PC-9 (cell line): ENCODE measurements at regions not wholly inside any gene's neighbourhood (a gene's known extent, or its start where the extent isn't known, plus 50 kb on each side); places are given as distances from the start of the nearest gene placed in this dataset.

Experiments
- BruUV-seq: library from RNA; stranded (reverse); fragments of 400-500 nt; replicated peaks from 2 replicates; lab custom pipeline; 2021; lab: Mats Ljungman, UMichigan
- CTCF ChIA-PET: fragments of 300-600 bp; sonication (Branson Sonifier 250); formaldehyde crosslinking; loops from one replicate; lab custom pipeline; 2022; ENCODE audit warnings: antibody characterized with exemption; lab: Charles Lee
- POLR2A ChIA-PET: fragments of 300-600 bp; sonication (Branson Sonifier 250); formaldehyde crosslinking; loops from one replicate; lab custom pipeline; 2022; ENCODE audit warnings: antibody characterized with exemption; ENCODE audit not compliant: unreplicated experiment; lab: Charles Lee
- DNase-seq, 2 experiments: peaks; one replicate each; pipeline versions ENCODE4 v3.0.0 to v3.0.0-alpha.2; 2015 to 2022; ENCODE audit warnings: mixed read lengths in 1 of 2
- H2AFZ ChIP-seq: fragments of 200-600 bp; sonication (generic); 2 replicates; pipeline ENCODE4 v1.8.1; 2017; ENCODE audit warnings: antibody characterized with exemption
- H3F3A ChIP-seq: fragments of 200-600 bp; sonication (generic); 2 replicates; pipeline ENCODE4 v1.8.1; 2017; ENCODE audit warnings: antibody characterized with exemption, mild to moderate bottlenecking, low read depth; ENCODE audit not compliant: insufficient read depth
- H3K27ac ChIP-seq: fragments of 200-600 bp; sonication (generic); 2 replicates; pipeline ENCODE4 v1.6.1; 2016; ENCODE audit warnings: mixed run types
- H3K27me3 ChIP-seq: fragments of 200-600 bp; sonication (generic); 2 replicates; pipeline ENCODE4 v1.6.1; 2016; ENCODE audit warnings: low read depth, mixed run types; ENCODE audit not compliant: insufficient read depth
- H3K36me3 ChIP-seq: fragments of 200-600 bp; sonication (generic); 2 replicates; pipeline ENCODE4 v1.6.1; 2016; ENCODE audit warnings: low read depth, mixed run types
- H3K4me1 ChIP-seq: fragments of 200-600 bp; sonication (generic); replicated peaks from 2 replicates; pipeline ENCODE4 v1.6.1; 2016; ENCODE audit warnings: mixed run types; ENCODE audit not compliant: insufficient read depth
- H3K4me2 ChIP-seq: fragments of 200-600 bp; sonication (generic); 2 replicates; pipeline ENCODE4 v1.6.1; 2017; ENCODE audit warnings: mixed run types
- H3K4me3 ChIP-seq: fragments of 200-600 bp; sonication (generic); 2 replicates; pipeline ENCODE4 v1.6.1; 2016; ENCODE audit warnings: mixed run types
- H3K79me2 ChIP-seq: fragments of 200-600 bp; sonication (generic); 2 replicates; pipeline ENCODE4 v1.6.1; 2017; ENCODE audit warnings: low read depth, mixed run types
- H3K9me2 ChIP-seq: fragments of 200-600 bp; sonication (generic); 2 replicates; pipeline ENCODE4 v1.8.1; 2017; ENCODE audit warnings: mild to moderate bottlenecking; ENCODE audit not compliant: insufficient read depth
- H3K9me3 ChIP-seq: fragments of 200-600 bp; sonication (generic); 2 replicates; pipeline ENCODE4 v1.8.1; 2016; ENCODE audit warnings: low read depth; ENCODE audit not compliant: insufficient read depth
- H4K20me1 ChIP-seq: fragments of 200-600 bp; sonication (generic); 2 replicates; pipeline ENCODE4 v1.8.1; 2017; ENCODE audit not compliant: insufficient read depth
- CTCF ChIP-seq: fragments of 200-600 bp; sonication (generic); conservative IDR thresholded peaks from 2 replicates; pipeline ENCODE4 v1.6.1; 2017; ENCODE audit warnings: mixed run types, antibody characterized with exemption, mild to moderate bottlenecking, moderate library complexity
- EZH2 ChIP-seq: fragments of 200-600 bp; sonication (generic); IDR thresholded peaks from 2 replicates; pipeline ENCODE4 v1.8.0; 2017; ENCODE audit warnings: antibody characterized with exemption, low read depth
- intact Hi-C: fragments of 100-400 bp; cut with micrococcal nuclease; formaldehyde crosslinking; loops from one replicate; pipeline ENCODE4 v1.10.0; 2022; ENCODE audit not compliant: unreplicated experiment

- Histone ChIP-seq H3K4me2 (peak overlapping the region; percentile 10; the same call in 1 of the 2 replicates), H3K4me3 (no peak overlapping the region), H3K9me3 (0 out of 2 replicates have a peak, but pooled peaks cover 3% of the 10 kb centered on the region), H3K36me3 (no peaks in the 10 kb centered on the region), H3K4me1 (peaks cover 48% of the 10 kb centered on the region), H3K79me2 (no peaks in the 10 kb centered on the region), H2AFZ (no peak overlapping the region), H3K27me3 (no peaks in the 10 kb centered on the region), H3K27ac (no peak overlapping the region), H4K20me1 (no peaks in the 10 kb centered on the region), H3F3A (peaks cover 13% of the 10 kb centered on the region; the same call in 1 of the 2 replicates), H3K9me2 (no peaks in the 10 kb centered on the region)
- no TSS peak for BruUV-seq
- TF ChIP-seq CTCF (no peak), EZH2 (no peak)
- CTCF ChIA-PET = no interaction called here
- POLR2A ChIA-PET = no interaction called here
- DNase-seq = no peak
- intact Hi-C loops = loop anchor here (10.0 kb wide), 2 partner anchors 188 to 308 kb away; no protein-coding TSS in a partner anchor
Observed at GRCh38 chr3:193972832-193973231, 163.1 kb upstream of the HES1 start.

GRCh38 chr3:193974191-193974652, 161.7 kb upstream of the HES1 start:
- no peaks in the 10 kb centered on the region for H3K9me2 ChIP-seq
- ChIA-PET POLR2A (interaction anchor here (0.5 to 0.7 kb wide), 3 partner anchors 69 to 349 kb away, joined by 3 to 4 read pairs (median 3); no protein-coding TSS in a partner anchor), CTCF (no interaction called here)
- no peaks in the 10 kb centered on the region for H4K20me1 ChIP-seq
- intact Hi-C loops = loop anchor here (10.0 kb wide), 2 partner anchors 189 to 309 kb away; no protein-coding TSS in a partner anchor
- 0 out of 2 replicates have a peak, but pooled peaks cover 3% of the 10 kb centered on the region for H3K9me3 ChIP-seq
- H3K36me3 ChIP-seq = no peaks in the 10 kb centered on the region
- DNase-seq = no peak
- H2AFZ ChIP-seq = no peak overlapping the region
- H3K79me2 ChIP-seq = no peaks in the 10 kb centered on the region
- no TSS peak for BruUV-seq
- H3K27me3 ChIP-seq = no peaks in the 10 kb centered on the region
- 0 out of 2 replicates have a peak overlapping the region, but pooled peaks have one; percentile 49 for H3K4me2 ChIP-seq
- no peak overlapping the region for H3K27ac ChIP-seq
- no peak overlapping the region for H3K4me3 ChIP-seq
- peaks cover 13% of the 10 kb centered on the region; the same call in 1 of the 2 replicates for H3F3A ChIP-seq
- TF ChIP-seq CTCF (no peak), EZH2 (no peak)
- H3K4me1 ChIP-seq = peaks cover 48% of the 10 kb centered on the region

- peak overlapping the region; percentile 49 for H3K4me2 ChIP-seq
- BruUV-seq = no TSS peak
- no peak overlapping the region for H3K27ac ChIP-seq
- TF ChIP-seq CTCF (no peak), EZH2 (no peak)
- H2AFZ ChIP-seq = no peak overlapping the region
- no peaks in the 10 kb centered on the region for H3K9me2 ChIP-seq
- intact Hi-C loops = loop anchor here (10.0 kb wide), 2 partner anchors 190 to 310 kb away; no protein-coding TSS in a partner anchor
- peaks cover 48% of the 10 kb centered on the region for H3K4me1 ChIP-seq
- no peaks in the 10 kb centered on the region for H3K36me3 ChIP-seq
- no peaks in the 10 kb centered on the region for H4K20me1 ChIP-seq
- H3K9me3 ChIP-seq = no peaks in the 10 kb centered on the region
- H3K79me2 ChIP-seq = no peaks in the 10 kb centered on the region
- ChIA-PET CTCF (interaction anchor here (0.7 kb wide), 1 partner anchor 194 kb away, joined by 4 read pairs; no protein-coding TSS in a partner anchor), POLR2A (interaction anchor here (0.7 kb wide), 1 partner anchor 311 kb away, joined by 3 read pairs; no protein-coding TSS in a partner anchor)
- H3K27me3 ChIP-seq = no peaks in the 10 kb centered on the region
- peaks cover 17% of the 10 kb centered on the region; the same call in 1 of the 2 replicates for H3F3A ChIP-seq
- no peak overlapping the region for H3K4me3 ChIP-seq
- peak; percentile 56 to 85 for DNase-seq
Observed at GRCh38 chr3:193974671-193975535, 161.0 kb upstream of the HES1 start.
